Suprapubic skin (tissue), 4 donors: ENCODE measurements at regions not wholly inside any gene's neighbourhood (a gene's known extent, or its start where the extent isn't known, plus 50 kb on each side); places are given as distances from the start of the nearest gene placed in this dataset.

ENCODE experiments used
- DNase-seq, 2 donors: peaks; one replicate each; pipeline ENCODE4 v3.0.0-alpha.2; 2019; ENCODE audit warnings: low spot score in 2 of 2
- H3K27ac ChIP-seq: fragments of 200-600 bp; sonication (generic); one replicate; pipeline ENCODE4 v1.5.1; 2019
- H3K27me3 ChIP-seq: fragments of 200-600 bp; sonication (generic); one replicate; pipeline ENCODE4 v1.5.1; 2019
- H3K36me3 ChIP-seq: fragments of 200-600 bp; sonication (generic); one replicate; pipeline ENCODE4 v1.5.1; 2019
- H3K4me1 ChIP-seq: fragments of 200-600 bp; sonication (generic); one replicate; pipeline ENCODE4 v1.5.1; 2019
- H3K4me3 ChIP-seq: fragments of 200-600 bp; sonication (generic); one replicate; pipeline ENCODE4 v1.5.1; 2019; ENCODE audit warnings: mild to moderate bottlenecking
- H3K9me3 ChIP-seq: fragments of 200-600 bp; sonication (generic); one replicate; pipeline ENCODE4 v1.5.1; 2019
- CTCF ChIP-seq, 2 donors: fragments of 200-600 bp in 1 of 2; fragments of 450-650 bp in 1 of 2; sonication (generic) in 1 of 2; IDR thresholded peaks; one replicate each; pipeline ENCODE4 v1.5.1; 2016 to 2019; ENCODE audit warnings: antibody characterized with exemption in 2 of 2, mild to moderate bottlenecking in 1 of 2, moderate library complexity in 1 of 2
- EP300 ChIP-seq: sonication (generic); formaldehyde crosslinking; IDR thresholded peaks from one replicate; pipeline ENCODE4 v1.6.1; 2017; ENCODE audit warnings: antibody characterized with exemption
- POLR2A ChIP-seq, 2 donors: fragments of 450-650 bp; IDR thresholded peaks; one replicate each; pipeline ENCODE4 v1.6.1; 2017; ENCODE audit warnings: antibody characterized with exemption in 2 of 2, mild to moderate bottlenecking in 2 of 2, moderate library complexity in 2 of 2
- POLR2AphosphoS5 ChIP-seq, 3 donors: sonication (generic); formaldehyde crosslinking; IDR thresholded peaks; one replicate each; pipeline ENCODE4 v1.6.1; 2017; ENCODE audit warnings: antibody characterized with exemption in 3 of 3
- WGBS: methylation state at CpG from one replicate; pipeline ENCODE4 v1.1.5; 2018; 5-methylcytosine and 5-hydroxymethylcytosine counted together

- 72% methylated on average over 2 of the region's 2 CpGs for WGBS
- no peak for TF ChIP-seq CTCF (IDR thresholded peaks at IDR 0.05)
- no peak for TF ChIP-seq EP300
- no peak for TF ChIP-seq POLR2AphosphoS5 (IDR thresholded peaks at IDR 0.05)
- TF ChIP-seq POLR2A (IDR thresholded peaks at IDR 0.05), result no peak
- no peak for DNase-seq
These were observed 82.0 kb upstream of the WDR17 start for GRCh38 chr4:175983636-175984035.

GRCh38 chr4:175986668-175987067, 79.0 kb upstream of the WDR17 start:
- no peak for TF ChIP-seq POLR2AphosphoS5 (IDR thresholded peaks at IDR 0.05)
- no peak for TF ChIP-seq CTCF (IDR thresholded peaks at IDR 0.05)
- no peak for TF ChIP-seq POLR2A (IDR thresholded peaks at IDR 0.05)
- TF ChIP-seq EP300, result no peak
- no peak overlapping the region for H3K4me3 ChIP-seq
- 83% methylated on average over 1 of the region's 1 CpG for WGBS
- no peak overlapping the region for H3K27ac ChIP-seq
- H3K27me3 ChIP-seq, result no peaks in the 10 kb centered on the region
- H3K36me3 ChIP-seq, result no peaks in the 10 kb centered on the region
- no peaks in the 10 kb centered on the region for H3K4me1 ChIP-seq
- DNase-seq, result no peak
- H3K9me3 ChIP-seq, result no peaks in the 10 kb centered on the region

More at GRCh38 chr4:175983636-175984035, 82.0 kb upstream of the WDR17 start:
- Histone ChIP-seq H3K27ac (no peak overlapping the region), H3K27me3 (no peaks in the 10 kb centered on the region), H3K36me3 (no peaks in the 10 kb centered on the region), H3K9me3 (no peaks in the 10 kb centered on the region), H3K4me3 (no peak overlapping the region), H3K4me1 (no peaks in the 10 kb centered on the region)

DNA sequence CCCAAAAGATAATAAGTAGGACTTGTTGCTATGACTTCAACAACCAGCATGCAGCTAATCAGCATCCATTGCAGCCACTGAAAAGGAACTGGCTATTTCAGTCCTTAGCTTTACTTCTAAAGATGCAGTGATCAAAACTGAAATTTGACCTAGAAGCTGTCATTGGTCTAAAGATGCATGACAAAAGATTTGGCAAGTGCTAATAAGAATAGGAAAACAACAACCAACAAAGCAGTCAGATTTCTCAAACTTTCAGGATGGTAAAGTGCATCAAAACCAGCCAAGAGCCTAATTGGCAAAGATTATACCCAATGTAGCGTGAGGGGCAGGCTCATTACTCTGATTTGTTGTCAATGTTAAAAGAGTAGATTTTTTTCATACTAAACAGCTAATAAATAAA, 77.1 kb upstream of the WDR17 start:
- Histone ChIP-seq H3K27ac (no peak overlapping the region), H3K4me3 (no peak overlapping the region), H3K36me3 (no peaks in the 10 kb centered on the region), H3K9me3 (no peaks in the 10 kb centered on the region), H3K27me3 (no peaks in the 10 kb centered on the region), H3K4me1 (no peaks in the 10 kb centered on the region)
- WGBS, result 90% methylated on average over 1 of the region's 1 CpG
- TF ChIP-seq CTCF (IDR thresholded peaks at IDR 0.05), result no peak
- no peak for TF ChIP-seq POLR2AphosphoS5 (IDR thresholded peaks at IDR 0.05)
- TF ChIP-seq EP300, result no peak
- TF ChIP-seq POLR2A (IDR thresholded peaks at IDR 0.05), result no peak
- DNase-seq, result no peak

DNA sequence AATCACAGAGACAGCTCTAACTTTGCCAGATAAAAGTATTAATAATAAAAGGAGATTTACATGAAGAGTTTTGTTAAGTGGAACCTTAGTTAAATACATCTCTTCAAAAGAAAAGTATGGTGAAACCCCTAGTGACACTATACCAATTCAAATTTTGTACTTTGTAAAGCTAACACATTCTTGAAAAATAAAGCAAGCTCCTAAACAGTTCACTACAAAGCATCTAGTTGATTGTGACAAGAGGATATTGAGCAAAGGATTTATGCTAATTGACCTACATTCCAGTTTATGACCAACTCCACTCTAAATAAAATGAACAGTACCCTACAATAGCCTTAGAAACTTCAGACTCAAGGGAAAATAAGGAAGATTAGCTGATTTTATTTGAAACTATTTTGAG, 69.4 kb upstream of the WDR17 start:
- Histone ChIP-seq H3K27ac (no peak overlapping the region), H3K4me1 (peaks cover 3% of the 10 kb centered on the region), H3K36me3 (no peaks in the 10 kb centered on the region), H3K9me3 (no peaks in the 10 kb centered on the region), H3K4me3 (no peak overlapping the region), H3K27me3 (peaks cover 9% of the 10 kb centered on the region)
- no peak for DNase-seq
- TF ChIP-seq POLR2A (IDR thresholded peaks at IDR 0.05) (no peak), POLR2AphosphoS5 (IDR thresholded peaks at IDR 0.05) (no peak), EP300 (no peak), CTCF (IDR thresholded peaks at IDR 0.05) (no peak)

DNA sequence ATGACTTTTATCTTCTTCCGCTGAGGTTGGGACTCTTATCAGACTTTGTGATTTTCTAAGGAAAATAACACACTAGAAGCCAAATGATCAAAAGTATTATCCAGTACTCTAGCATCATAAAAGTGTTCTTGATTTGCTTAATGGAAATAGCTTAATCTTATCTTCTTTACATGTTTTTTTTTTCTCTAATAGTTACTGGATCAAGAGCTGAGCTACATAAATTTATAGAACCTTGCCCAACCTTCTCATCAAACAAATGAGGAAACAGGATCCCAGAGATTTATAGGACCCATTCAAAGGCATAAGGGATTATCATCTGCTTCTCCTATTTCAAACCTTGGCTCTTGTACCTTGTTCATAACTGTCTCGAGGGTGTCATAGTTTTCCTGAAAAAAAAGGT, 68.3 kb upstream of the WDR17 start:
- TF ChIP-seq POLR2AphosphoS5 (IDR thresholded peaks at IDR 0.05), result no peak
- Histone ChIP-seq H3K27ac (no peak overlapping the region), H3K27me3 (peaks cover 20% of the 10 kb centered on the region), H3K36me3 (no peaks in the 10 kb centered on the region), H3K9me3 (no peaks in the 10 kb centered on the region), H3K4me1 (peaks cover 14% of the 10 kb centered on the region), H3K4me3 (no peak overlapping the region)
- WGBS, result 55% methylated on average over 2 of the region's 2 CpGs
- no peak for DNase-seq

- Histone ChIP-seq H3K4me1 (peaks cover 16% of the 10 kb centered on the region), H3K9me3 (no peaks in the 10 kb centered on the region), H3K27me3 (peaks cover 20% of the 10 kb centered on the region), H3K27ac (no peak overlapping the region), H3K4me3 (no peak overlapping the region), H3K36me3 (no peaks in the 10 kb centered on the region)
- TF ChIP-seq POLR2A (IDR thresholded peaks at IDR 0.05), result no peak
- no peak for DNase-seq
These were observed 66.9 kb upstream of the WDR17 start for GRCh38 chr4:175998782-175999181.
